Peyer's patch (tissue), 4 donors: ENCODE measurements at regions not wholly inside any gene's neighbourhood (a gene's known extent, or its start where the extent isn't known, plus 50 kb on each side); places are given as distances from the start of the nearest gene placed in this dataset.

Experiments
- DNase-seq, 3 donors: peaks; one replicate each; pipeline ENCODE4 v3.0.0-alpha.2; 2017 to 2019
- H3K27ac ChIP-seq, 4 donors: fragments of 200-600 bp; sonication (generic); one replicate each; pipeline ENCODE4 v1.5.1; 2016 to 2019
- H3K27me3 ChIP-seq, 2 donors: fragments of 200-600 bp; sonication (generic); one replicate each; pipeline ENCODE4 v1.5.1; 2019
- H3K36me3 ChIP-seq, 3 donors: fragments of 200-600 bp; sonication (generic); one replicate each; pipeline ENCODE4 v1.5.1; 2016 to 2019
- H3K4me1 ChIP-seq, 4 donors: fragments of 200-600 bp; sonication (generic); one replicate each; pipeline ENCODE4 v1.5.1; 2016 to 2019
- H3K4me3 ChIP-seq, 4 donors: fragments of 200-600 bp; sonication (generic); 1 replicate in 3 of 4; 2 replicates in 1 of 4; pipeline ENCODE4 v1.5.1; 2016 to 2019; ENCODE audit warnings: mild to moderate bottlenecking in 1 of 4
- H3K9me3 ChIP-seq, 4 donors: fragments of 200-600 bp; sonication (generic); one replicate each; pipeline ENCODE4 v1.5.1; 2016 to 2019; ENCODE audit warnings: mild to moderate bottlenecking in 1 of 4
- POLR2A ChIP-seq, 2 donors: fragments of 450-650 bp; IDR thresholded peaks; one replicate each; pipeline ENCODE4 v1.5.1; 2017; ENCODE audit warnings: antibody characterized with exemption in 2 of 2, mild to moderate bottlenecking in 2 of 2, moderate library complexity in 2 of 2
- TF ChIP-seq, protein P1 (sequence below), 6 experiments: fragments of 450-650 bp in 4 of 6; fragments of 200-600 bp in 2 of 6; sonication (generic) in 1 of 6; IDR thresholded peaks; one replicate each; pipeline ENCODE4 v1.5.1; 2017 to 2019; ENCODE audit warnings: antibody characterized with exemption in 6 of 6, mild to moderate bottlenecking in 3 of 6, moderate library complexity in 1 of 6

DNA sequence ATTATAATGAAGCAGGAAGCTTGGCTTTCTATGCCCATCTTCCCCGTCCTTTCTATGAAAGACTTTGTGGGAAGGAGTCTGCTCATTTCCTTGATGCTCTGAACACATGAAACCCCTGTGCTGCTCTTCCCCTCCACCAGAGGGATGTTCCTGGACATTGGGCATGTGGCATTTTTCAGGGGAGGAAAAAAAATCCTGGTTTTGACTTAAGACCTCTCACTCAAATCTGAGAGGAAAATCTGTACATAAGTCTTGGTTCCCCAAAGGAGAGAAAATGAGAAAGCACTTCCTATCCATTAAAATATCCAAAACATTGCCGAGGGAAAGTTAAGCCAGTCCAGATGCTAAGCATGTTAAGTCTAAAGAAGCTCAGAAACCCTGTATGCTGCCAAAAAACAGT lies 393.0 kb downstream of the PAX1 start:
- Histone ChIP-seq H3K27me3 (no peaks in the 10 kb centered on the region), H3K27ac (no peak overlapping the region), H3K9me3 (no peaks in the 10 kb centered on the region), H3K36me3 (no peaks in the 10 kb centered on the region), H3K4me3 (no peak overlapping the region), H3K4me1 (no peaks in the 10 kb centered on the region)
- no peak for TF ChIP-seq POLR2A (IDR thresholded peaks at IDR 0.05)
- TF ChIP-seq, protein P1, sequence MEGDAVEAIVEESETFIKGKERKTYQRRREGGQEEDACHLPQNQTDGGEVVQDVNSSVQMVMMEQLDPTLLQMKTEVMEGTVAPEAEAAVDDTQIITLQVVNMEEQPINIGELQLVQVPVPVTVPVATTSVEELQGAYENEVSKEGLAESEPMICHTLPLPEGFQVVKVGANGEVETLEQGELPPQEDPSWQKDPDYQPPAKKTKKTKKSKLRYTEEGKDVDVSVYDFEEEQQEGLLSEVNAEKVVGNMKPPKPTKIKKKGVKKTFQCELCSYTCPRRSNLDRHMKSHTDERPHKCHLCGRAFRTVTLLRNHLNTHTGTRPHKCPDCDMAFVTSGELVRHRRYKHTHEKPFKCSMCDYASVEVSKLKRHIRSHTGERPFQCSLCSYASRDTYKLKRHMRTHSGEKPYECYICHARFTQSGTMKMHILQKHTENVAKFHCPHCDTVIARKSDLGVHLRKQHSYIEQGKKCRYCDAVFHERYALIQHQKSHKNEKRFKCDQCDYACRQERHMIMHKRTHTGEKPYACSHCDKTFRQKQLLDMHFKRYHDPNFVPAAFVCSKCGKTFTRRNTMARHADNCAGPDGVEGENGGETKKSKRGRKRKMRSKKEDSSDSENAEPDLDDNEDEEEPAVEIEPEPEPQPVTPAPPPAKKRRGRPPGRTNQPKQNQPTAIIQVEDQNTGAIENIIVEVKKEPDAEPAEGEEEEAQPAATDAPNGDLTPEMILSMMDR (IDR thresholded peaks at IDR 0.05), result no peak
- no peak for DNase-seq

DNA sequence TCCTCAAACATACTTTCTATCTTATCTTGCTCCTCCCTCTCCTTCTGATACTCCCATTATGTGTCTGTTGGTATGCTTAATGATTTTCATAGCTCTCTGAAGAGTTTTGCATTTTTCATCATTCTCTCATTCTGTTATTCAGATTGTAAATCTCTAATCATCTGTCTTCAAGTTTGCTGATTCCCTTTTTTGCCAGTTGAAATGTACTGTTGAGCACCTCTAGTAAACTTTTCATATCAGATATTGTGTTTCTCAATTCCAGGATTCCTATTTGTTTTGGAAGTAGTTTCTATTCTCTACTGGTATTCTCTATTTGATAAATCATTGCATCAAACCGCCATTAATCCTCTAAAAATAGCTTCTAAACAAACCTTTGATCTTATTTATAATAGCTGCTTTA lies 387.7 kb downstream of the PAX1 start:
- H3K4me1 ChIP-seq, result no peaks in the 10 kb centered on the region
- DNase-seq, result no peak

DNA sequence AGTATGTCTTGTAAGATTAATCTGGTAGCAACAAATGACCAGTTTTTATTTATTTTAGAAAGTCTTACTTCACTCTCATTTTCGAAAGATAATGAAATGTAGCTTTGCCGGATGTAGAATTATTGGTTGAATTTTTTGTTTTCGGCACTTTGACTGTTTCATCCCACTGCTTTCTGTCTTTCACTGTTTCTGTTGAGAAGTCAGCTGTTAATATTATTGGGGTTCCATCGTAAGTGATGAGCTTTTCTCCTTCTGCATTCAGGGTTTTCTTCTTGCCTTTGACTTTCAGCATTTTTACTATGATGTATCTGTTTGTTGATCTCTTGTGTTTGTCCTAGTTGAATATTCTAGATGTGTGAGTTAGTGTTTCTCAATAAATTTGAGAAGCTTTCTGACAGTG lies 383.4 kb downstream of the PAX1 start:
- Histone ChIP-seq H3K27me3 (no peaks in the 10 kb centered on the region), H3K4me1 (no peaks in the 10 kb centered on the region), H3K4me3 (no peak overlapping the region), H3K27ac (no peak overlapping the region), H3K36me3 (no peaks in the 10 kb centered on the region), H3K9me3 (peaks cover 0 to 9% (median 0%) of the 10 kb centered on the region in 4 donors)
- TF ChIP-seq, protein P1 (IDR thresholded peaks at IDR 0.05), result no peak
- TF ChIP-seq POLR2A (IDR thresholded peaks at IDR 0.05), result no peak
- DNase-seq, result no peak

More for the DNA sequence above, 387.7 kb downstream of the PAX1 start:
- Histone ChIP-seq H3K9me3 (peaks cover 0 to 9% (median 0%) of the 10 kb centered on the region in 4 donors), H3K27ac (no peak overlapping the region), H3K27me3 (no peaks in the 10 kb centered on the region), H3K36me3 (no peaks in the 10 kb centered on the region), H3K4me3 (no peak overlapping the region)
- TF ChIP-seq, protein P1 (IDR thresholded peaks at IDR 0.05), result no peak
- TF ChIP-seq POLR2A (IDR thresholded peaks at IDR 0.05), result no peak

DNA sequence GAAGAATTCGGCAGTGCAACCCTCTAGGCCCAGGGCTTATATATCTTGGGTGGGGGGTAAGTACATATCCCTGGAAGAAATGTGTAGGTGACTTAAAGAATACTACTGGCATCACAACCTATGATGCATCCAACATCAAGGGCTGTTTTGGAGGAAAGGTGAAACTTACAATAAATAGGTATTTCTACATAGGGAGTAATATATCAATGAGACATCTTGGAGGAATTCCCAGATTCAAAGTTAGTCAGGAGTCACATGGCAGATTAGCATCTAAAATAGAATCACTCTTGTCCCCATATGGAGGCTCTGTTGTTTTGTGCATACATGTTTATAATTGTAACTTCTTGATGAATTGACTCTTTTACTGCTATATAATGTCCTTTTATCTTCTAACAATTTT lies 375.5 kb downstream of the PAX1 start:
- Histone ChIP-seq H3K36me3 (no peaks in the 10 kb centered on the region), H3K9me3 (no peaks in the 10 kb centered on the region), H3K4me3 (no peak overlapping the region), H3K27ac (no peak overlapping the region), H3K4me1 (no peaks in the 10 kb centered on the region), H3K27me3 (no peaks in the 10 kb centered on the region)
- TF ChIP-seq, protein P1 (IDR thresholded peaks at IDR 0.05), result no peak
- TF ChIP-seq POLR2A (IDR thresholded peaks at IDR 0.05), result no peak
- no peak for DNase-seq

DNA sequence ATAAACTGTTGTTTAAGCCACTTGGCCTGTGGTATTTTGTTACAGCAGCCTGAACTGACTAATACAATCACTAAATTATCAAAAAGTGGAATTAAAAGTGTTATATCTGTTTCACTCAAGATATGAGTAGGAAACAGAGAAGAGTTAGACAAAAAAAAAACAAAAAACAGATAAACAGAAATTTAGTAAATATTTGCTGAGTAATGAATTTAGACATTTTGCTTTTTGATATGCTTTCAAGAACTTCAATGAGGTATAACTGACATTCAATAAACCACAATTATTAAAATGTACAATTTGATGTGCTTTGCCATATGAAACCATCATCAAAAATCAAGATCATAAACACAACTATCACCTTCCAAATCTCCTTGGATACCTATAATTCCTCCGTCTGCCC lies 369.2 kb downstream of the PAX1 start:
- no peaks in the 10 kb centered on the region for H3K27me3 ChIP-seq
- no peaks in the 10 kb centered on the region for H3K9me3 ChIP-seq
- no peak overlapping the region for H3K27ac ChIP-seq
- no peaks in the 10 kb centered on the region for H3K36me3 ChIP-seq
- no peak for TF ChIP-seq POLR2A (IDR thresholded peaks at IDR 0.05)
- TF ChIP-seq, protein P1 (IDR thresholded peaks at IDR 0.05), result no peak
- no peak for DNase-seq
- H3K4me3 ChIP-seq, result no peak overlapping the region
- peaks cover 0 to 9% (median 0%) of the 10 kb centered on the region in 4 donors for H3K4me1 ChIP-seq

DNA sequence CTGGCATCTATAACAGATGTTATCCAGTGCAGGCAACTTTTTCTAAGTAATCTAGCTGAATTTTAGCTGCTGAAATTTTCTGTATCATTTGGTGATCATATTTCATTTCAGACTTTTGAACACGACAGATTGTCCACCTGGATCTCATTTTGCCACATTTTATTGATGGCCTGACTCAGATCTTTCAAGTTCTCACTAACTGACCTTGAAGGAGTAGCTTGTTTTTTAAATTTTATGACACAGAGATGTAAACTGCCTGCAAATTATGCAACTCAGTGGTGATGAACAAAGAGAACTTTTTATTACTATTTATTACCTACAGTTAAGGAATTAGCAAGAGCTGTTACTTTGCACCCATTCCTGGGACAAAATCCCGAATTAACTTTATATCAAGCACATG lies 366.4 kb downstream of the PAX1 start:
- Histone ChIP-seq H3K9me3 (no peaks in the 10 kb centered on the region), H3K36me3 (no peaks in the 10 kb centered on the region), H3K27me3 (no peaks in the 10 kb centered on the region), H3K4me1 (peaks cover 0 to 9% (median 0%) of the 10 kb centered on the region in 4 donors), H3K27ac (no peak overlapping the region), H3K4me3 (no peak overlapping the region)
- TF ChIP-seq, protein P1 (IDR thresholded peaks at IDR 0.05), result no peak
- TF ChIP-seq POLR2A (IDR thresholded peaks at IDR 0.05), result no peak
- DNase-seq, result no peak
